ENCODE measurements at regions not wholly inside any gene's neighbourhood (a gene's known extent, or its start where the extent isn't known, plus 50 kb on each side); places are given as distances from the start of the nearest gene placed in this dataset.
"Not testable (repeated sequence)": the region's sequence is repeated elsewhere in the genome, so short reads cannot be mapped to it uniquely, and the experiment has no call there.

GRCh38 chr1:144046645-144047044 is 74.9 kb upstream of the FAM72C start:
- not testable (repeated sequence) for ATAC-seq; H3K4me3 Mint-ChIP-seq; H3K9me3 Mint-ChIP-seq; H3K27me3 Mint-ChIP-seq (ENCODE audit: low read depth); H3K36me3 Mint-ChIP-seq (ENCODE audit: insufficient read depth); DNase-seq; H3K4me1 Mint-ChIP-seq (ENCODE audit: low read depth)

- H3K36me3 Mint-ChIP-seq (ENCODE audit: insufficient read depth); H3K9me3 Mint-ChIP-seq; H3K27me3 Mint-ChIP-seq (ENCODE audit: low read depth); H3K4me3 Mint-ChIP-seq; H3K4me1 Mint-ChIP-seq (ENCODE audit: low read depth): not testable (repeated sequence)
- ATAC-seq (peak; percentile 87 to 94), DNase-seq (peak; percentile 4)
Observed at GRCh38 chr1:144045751-144046546, 74.2 kb upstream of the FAM72C start.

DNA sequence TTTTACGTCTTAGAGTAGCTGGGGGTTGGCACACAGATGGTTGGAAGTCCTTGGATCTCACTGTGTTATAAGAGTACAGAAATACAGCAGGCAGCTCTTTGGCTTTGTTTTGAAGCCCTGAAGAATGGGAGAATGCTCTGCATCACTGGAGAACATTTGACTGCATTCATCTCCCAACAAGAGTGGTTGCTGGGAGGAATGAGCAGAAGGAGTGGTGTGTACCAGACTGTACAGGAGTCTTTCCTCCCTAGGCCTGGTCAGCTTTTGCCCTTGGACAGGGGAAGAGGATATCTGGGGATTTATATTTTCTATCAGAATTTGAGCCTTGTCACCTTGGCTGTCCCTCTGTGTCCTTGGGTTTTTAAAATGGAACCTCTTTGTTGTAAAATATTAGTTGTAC is 70.5 kb upstream of the FAM72C start:
- not testable (repeated sequence) for H3K36me3 Mint-ChIP-seq (ENCODE audit: insufficient read depth); H3K4me3 Mint-ChIP-seq; DNase-seq; H3K9me3 Mint-ChIP-seq; ATAC-seq; H3K27me3 Mint-ChIP-seq (ENCODE audit: low read depth); H3K4me1 Mint-ChIP-seq (ENCODE audit: low read depth)

GRCh38 chr1:144040293-144040692 is 68.5 kb upstream of the FAM72C start:
- not testable (repeated sequence) for H3K27me3 Mint-ChIP-seq (ENCODE audit: low read depth); H3K36me3 Mint-ChIP-seq (ENCODE audit: insufficient read depth); ATAC-seq; DNase-seq; H3K4me3 Mint-ChIP-seq; H3K4me1 Mint-ChIP-seq (ENCODE audit: low read depth); H3K9me3 Mint-ChIP-seq

DNA sequence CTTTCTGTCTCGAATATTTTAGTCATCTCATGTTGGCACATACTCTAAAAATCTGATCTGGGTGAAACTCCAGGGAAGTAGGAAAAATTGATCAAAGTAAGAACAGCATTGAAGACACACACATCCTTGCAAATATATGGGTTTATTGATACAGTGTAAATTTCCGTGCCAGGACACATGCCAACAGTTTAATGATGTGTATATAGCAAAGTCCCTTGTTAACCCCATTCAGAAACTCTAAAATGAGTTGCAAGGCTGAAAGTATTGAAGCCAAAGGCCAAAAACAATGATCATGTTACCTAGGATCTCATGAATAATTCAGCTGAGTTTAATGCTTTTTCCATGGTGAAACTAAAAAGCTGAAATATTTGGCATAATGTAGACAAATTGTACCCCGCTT is 62.3 kb upstream of the FAM72C start:
- not testable (repeated sequence) for ATAC-seq; H3K4me1 Mint-ChIP-seq (ENCODE audit: low read depth); H3K36me3 Mint-ChIP-seq (ENCODE audit: insufficient read depth); H3K9me3 Mint-ChIP-seq; H3K27me3 Mint-ChIP-seq (ENCODE audit: low read depth); DNase-seq; H3K4me3 Mint-ChIP-seq

DNA sequence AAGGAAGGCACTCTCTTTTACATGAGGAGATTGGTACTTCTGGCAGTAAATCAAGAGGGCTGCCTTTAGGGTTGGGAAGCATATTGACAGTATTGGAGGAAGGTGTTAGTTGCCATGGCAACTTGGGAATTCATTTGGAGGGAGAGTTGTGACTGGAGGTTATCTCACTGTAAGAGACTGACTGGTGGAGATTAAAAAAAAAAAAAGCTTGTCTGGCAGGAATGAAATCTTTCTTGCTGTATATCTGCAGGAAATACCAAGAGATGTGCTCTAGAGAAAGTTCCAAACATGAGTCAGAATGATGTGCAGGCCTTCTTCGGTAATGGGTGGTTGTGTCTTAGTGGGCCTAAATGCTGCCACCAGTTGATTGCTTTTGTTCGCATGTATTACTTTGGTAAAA is 59.8 kb upstream of the FAM72C start:
- H3K36me3 Mint-ChIP-seq (ENCODE audit: insufficient read depth); H3K4me3 Mint-ChIP-seq; H3K27me3 Mint-ChIP-seq (ENCODE audit: low read depth); ATAC-seq; H3K4me1 Mint-ChIP-seq (ENCODE audit: low read depth); H3K9me3 Mint-ChIP-seq; DNase-seq: not testable (repeated sequence)

GRCh38 chr1:144026022-144026421 is 54.2 kb upstream of the FAM72C start:
- not testable (repeated sequence) for H3K4me3 Mint-ChIP-seq; H3K27me3 Mint-ChIP-seq (ENCODE audit: low read depth); H3K4me1 Mint-ChIP-seq (ENCODE audit: low read depth); H3K9me3 Mint-ChIP-seq; H3K36me3 Mint-ChIP-seq (ENCODE audit: insufficient read depth); DNase-seq
- peak; percentile 88 to 91 for ATAC-seq

DNA sequence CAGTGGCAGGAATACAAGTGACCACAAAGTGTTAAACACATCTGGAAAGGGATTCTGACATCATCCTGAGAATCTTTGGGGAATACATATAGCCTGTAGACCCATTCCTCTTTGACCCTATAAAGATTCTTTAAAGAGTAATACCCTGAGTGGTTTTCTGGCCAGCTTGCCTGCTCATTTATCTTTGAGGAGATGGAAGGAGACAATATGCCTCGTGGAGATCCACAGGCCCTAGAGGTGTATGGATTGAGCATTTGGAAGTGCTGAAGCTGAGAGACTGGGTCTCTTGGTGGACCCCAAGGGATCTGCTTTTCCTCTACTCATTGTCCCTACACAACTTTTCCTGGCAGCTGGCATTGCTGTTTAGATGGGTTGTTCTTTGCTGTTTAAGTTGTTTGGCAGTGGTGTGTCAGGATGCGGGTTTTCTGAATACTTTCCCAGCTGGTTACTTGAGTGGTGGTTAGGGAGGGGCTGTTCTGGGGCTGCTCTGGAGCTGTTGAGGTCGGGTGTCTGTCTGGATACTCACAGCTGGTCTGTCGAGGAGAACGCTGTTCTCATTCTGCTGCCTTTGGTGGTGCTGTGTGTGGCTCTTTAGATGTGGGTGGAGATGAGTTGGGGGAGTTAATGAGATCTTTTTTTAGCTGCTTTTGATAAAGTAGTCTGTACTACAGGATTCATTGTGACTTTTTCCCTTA is 50.1 kb upstream of the FAM72C start:
- not testable (repeated sequence) for H3K4me1 Mint-ChIP-seq (ENCODE audit: low read depth); H3K4me3 Mint-ChIP-seq; DNase-seq; ATAC-seq; H3K9me3 Mint-ChIP-seq; H3K36me3 Mint-ChIP-seq (ENCODE audit: insufficient read depth); H3K27me3 Mint-ChIP-seq (ENCODE audit: low read depth)

Measured in activated T-cell treated with anti-CD3 and anti-CD28 coated beads, Interleukin-2, amount 50 U/mL, for 4 hours (primary cell).